OCI-LY1 (cell line): ENCODE measurements at regions not wholly inside any gene's neighbourhood (a gene's known extent, or its start where the extent isn't known, plus 50 kb on each side); places are given as distances from the start of the nearest gene placed in this dataset.

ENCODE experiments used
- H2AFZ ChIP-seq: fragments of 200-600 bp; sonication (generic), shearing (Covaris generic); 2 replicates; pipeline ENCODE4 v1.6.0; 2014; ENCODE audit warnings: antibody characterized with exemption, mild to moderate bottlenecking, low read length
- H3F3A ChIP-seq: fragments of 200-600 bp; sonication (generic), shearing (Covaris generic); 2 replicates; pipeline ENCODE4 v1.6.0; 2014; ENCODE audit warnings: mild to moderate bottlenecking, antibody characterized with exemption, low read length, moderate library complexity; ENCODE audit not compliant: insufficient read depth
- H3K27ac ChIP-seq: fragments of 200-600 bp; sonication (generic); 2 replicates; pipeline ENCODE4 v1.5.1; 2014; ENCODE audit warnings: low read length, mixed run types, mild to moderate bottlenecking, low read depth; ENCODE audit not compliant: poor library complexity, severe bottlenecking
- H3K27me3 ChIP-seq: fragments of 200-600 bp; sonication (generic); 2 replicates; pipeline ENCODE4 v1.6.0; 2014; ENCODE audit warnings: antibody characterized with exemption, mild to moderate bottlenecking, low read length, moderate library complexity; ENCODE audit not compliant: insufficient read depth
- H3K36me3 ChIP-seq: fragments of 200-600 bp; sonication (generic); 2 replicates; pipeline ENCODE4 v1.6.1; 2014; ENCODE audit warnings: mild to moderate bottlenecking, antibody characterized with exemption, low read length, moderate library complexity, mixed read lengths; ENCODE audit not compliant: insufficient read depth
- H3K4me1 ChIP-seq: fragments of 200-600 bp; sonication (generic); 2 replicates; pipeline ENCODE4 v1.5.1; 2014; ENCODE audit warnings: mild to moderate bottlenecking, low read length, moderate library complexity; ENCODE audit not compliant: insufficient read depth, severe bottlenecking
- H3K4me2 ChIP-seq: fragments of 200-600 bp; sonication (generic), shearing (Covaris generic); 2 replicates; pipeline ENCODE4 v1.6.1; 2014; ENCODE audit warnings: low read length
- H3K4me3 ChIP-seq: fragments of 200-600 bp; sonication (generic); 2 replicates; pipeline ENCODE4 v1.5.1; 2014; ENCODE audit warnings: low read length, low read depth, mild to moderate bottlenecking, mixed read lengths; ENCODE audit not compliant: poor library complexity, severe bottlenecking
- H3K79me2 ChIP-seq: fragments of 200-600 bp; shearing (Covaris generic); 2 replicates; pipeline ENCODE4 v1.6.1; 2016; ENCODE audit warnings: mixed run types, low read length, mixed read lengths; ENCODE audit not compliant: insufficient read depth
- H3K9ac ChIP-seq: fragments of 200-600 bp; sonication (generic), shearing (Covaris generic); 2 replicates; pipeline ENCODE4 v1.6.1; 2014; ENCODE audit warnings: mild to moderate bottlenecking, low read length, mixed read lengths
- H3K9me2 ChIP-seq: fragments of 200-600 bp; sonication (generic), shearing (Covaris generic); 2 replicates; pipeline ENCODE4 v1.6.1; 2014; ENCODE audit warnings: low read depth, mild to moderate bottlenecking, low read length, mixed read lengths
- H3K9me3 ChIP-seq: fragments of 200-600 bp; shearing (Covaris generic); 2 replicates; pipeline ENCODE4 v1.6.1; 2014; ENCODE audit warnings: low read length, mixed read lengths
- H4K20me1 ChIP-seq: fragments of 200-600 bp; sonication (generic), shearing (Covaris generic); 2 replicates; pipeline ENCODE4 v1.6.0; 2016; ENCODE audit warnings: mild to moderate bottlenecking, low read length; ENCODE audit not compliant: insufficient read depth
- CTCF ChIP-seq: fragments of 200-600 bp; sonication (generic), shearing (Covaris generic); IDR thresholded peaks from 2 replicates; pipeline ENCODE4 v1.5.1; 2017; ENCODE audit warnings: mild to moderate bottlenecking, antibody characterized with exemption, low read length, moderate library complexity, mixed read lengths
- EZH2 ChIP-seq: fragments of 200-600 bp; sonication (generic), shearing (Covaris generic); IDR thresholded peaks from 2 replicates; pipeline ENCODE4 v1.8.0; 2017; ENCODE audit warnings: borderline replicate concordance, mixed run types, mild to moderate bottlenecking, antibody characterized with exemption, low read length, moderate library complexity, mixed read lengths

- H3F3A ChIP-seq, result no peaks in the 10 kb centered on the region
- no peaks in the 10 kb centered on the region for H3K27me3 ChIP-seq
- H4K20me1 ChIP-seq, result no peaks in the 10 kb centered on the region; the same call in 1 of the 2 replicates
- TF ChIP-seq EZH2 (no peak), CTCF (no peak)
- no peak overlapping the region for H3K4me3 ChIP-seq
- H3K9me2 ChIP-seq, result no peaks in the 10 kb centered on the region
- no peaks in the 10 kb centered on the region for H3K9me3 ChIP-seq
- no peak overlapping the region for H2AFZ ChIP-seq
- H3K9ac ChIP-seq, result no peak overlapping the region
- H3K79me2 ChIP-seq, result no peaks in the 10 kb centered on the region
- H3K36me3 ChIP-seq, result no peaks in the 10 kb centered on the region
- H3K27ac ChIP-seq, result no peak overlapping the region
- H3K4me2 ChIP-seq, result no peak overlapping the region
- no peaks in the 10 kb centered on the region for H3K4me1 ChIP-seq
Observed at GRCh38 chr3:159620873-159621272, 367.8 kb upstream of the IL12A start.

DNA sequence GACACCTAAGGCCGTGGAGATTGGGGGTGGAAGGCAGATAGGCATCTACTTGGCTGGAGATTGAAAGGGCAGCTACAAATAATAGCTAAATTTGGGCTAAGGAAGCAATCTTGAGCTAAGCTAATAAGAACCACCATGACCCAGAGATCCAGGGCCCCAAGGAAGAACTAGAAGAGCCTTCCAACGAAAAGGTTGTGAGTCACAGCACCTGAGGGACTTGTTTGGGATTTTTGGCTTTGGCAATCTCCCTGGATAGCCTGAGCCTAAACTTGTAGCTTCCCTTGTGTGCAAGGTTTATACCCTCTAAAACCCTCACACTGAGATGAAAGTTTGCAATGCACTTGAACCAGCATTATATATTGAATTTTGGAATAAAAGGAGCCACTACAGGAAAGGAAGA is 364.0 kb upstream of the IL12A start:
- Histone ChIP-seq H3K9ac (no peak overlapping the region), H3K4me1 (no peaks in the 10 kb centered on the region), H4K20me1 (no peaks in the 10 kb centered on the region), H3F3A (no peaks in the 10 kb centered on the region), H2AFZ (no peak overlapping the region), H3K4me3 (no peak overlapping the region), H3K36me3 (no peaks in the 10 kb centered on the region), H3K27ac (no peak overlapping the region), H3K9me3 (no peaks in the 10 kb centered on the region), H3K4me2 (no peak overlapping the region), H3K9me2 (no peaks in the 10 kb centered on the region), H3K79me2 (no peaks in the 10 kb centered on the region), H3K27me3 (no peaks in the 10 kb centered on the region)
- TF ChIP-seq CTCF, result no peak
- TF ChIP-seq EZH2, result no peak

GRCh38 chr3:159625594-159625993 is 363.0 kb upstream of the IL12A start:
- TF ChIP-seq CTCF (no peak), EZH2 (no peak)
- no peaks in the 10 kb centered on the region for H3K9me3 ChIP-seq
- H3K4me2 ChIP-seq, result no peak overlapping the region
- no peak overlapping the region for H3K9ac ChIP-seq
- no peak overlapping the region for H2AFZ ChIP-seq
- no peaks in the 10 kb centered on the region for H3F3A ChIP-seq
- no peaks in the 10 kb centered on the region for H3K36me3 ChIP-seq
- no peak overlapping the region for H3K4me3 ChIP-seq
- H4K20me1 ChIP-seq, result no peaks in the 10 kb centered on the region
- no peaks in the 10 kb centered on the region for H3K4me1 ChIP-seq
- H3K27ac ChIP-seq, result no peak overlapping the region
- no peaks in the 10 kb centered on the region for H3K27me3 ChIP-seq
- H3K9me2 ChIP-seq, result no peaks in the 10 kb centered on the region
- no peaks in the 10 kb centered on the region for H3K79me2 ChIP-seq
